IPS-NIHi11 (cell line): ENCODE measurements at regions not wholly inside any gene's neighbourhood (a gene's known extent, or its start where the extent isn't known, plus 50 kb on each side); places are given as distances from the start of the nearest gene placed in this dataset.

Experiments used
- DNase-seq: peaks from one replicate; pipeline ENCODE4 v3.0.0; 2012; ENCODE audit warnings: mixed read lengths, low spot score

DNA sequence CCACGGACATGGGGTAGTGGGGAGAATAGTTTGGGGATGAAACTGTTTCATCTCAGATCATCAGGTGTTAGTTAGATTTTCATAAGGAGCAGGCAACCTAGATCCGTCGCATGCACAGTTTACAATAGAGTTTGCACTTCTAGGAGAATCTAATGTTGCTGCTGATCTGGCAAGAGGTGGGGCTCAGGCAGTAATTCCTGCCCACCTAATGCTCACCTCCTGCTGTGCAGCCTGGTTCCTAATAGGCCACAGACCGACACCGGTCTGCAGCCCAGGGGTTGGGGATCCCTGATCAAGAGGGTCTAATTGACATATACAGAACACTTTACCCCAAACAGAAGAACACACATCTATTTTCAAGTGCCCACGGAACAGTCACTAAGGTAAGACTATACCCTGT, 275.1 kb downstream of the PTPRU start:
- no peak for DNase-seq

DNA sequence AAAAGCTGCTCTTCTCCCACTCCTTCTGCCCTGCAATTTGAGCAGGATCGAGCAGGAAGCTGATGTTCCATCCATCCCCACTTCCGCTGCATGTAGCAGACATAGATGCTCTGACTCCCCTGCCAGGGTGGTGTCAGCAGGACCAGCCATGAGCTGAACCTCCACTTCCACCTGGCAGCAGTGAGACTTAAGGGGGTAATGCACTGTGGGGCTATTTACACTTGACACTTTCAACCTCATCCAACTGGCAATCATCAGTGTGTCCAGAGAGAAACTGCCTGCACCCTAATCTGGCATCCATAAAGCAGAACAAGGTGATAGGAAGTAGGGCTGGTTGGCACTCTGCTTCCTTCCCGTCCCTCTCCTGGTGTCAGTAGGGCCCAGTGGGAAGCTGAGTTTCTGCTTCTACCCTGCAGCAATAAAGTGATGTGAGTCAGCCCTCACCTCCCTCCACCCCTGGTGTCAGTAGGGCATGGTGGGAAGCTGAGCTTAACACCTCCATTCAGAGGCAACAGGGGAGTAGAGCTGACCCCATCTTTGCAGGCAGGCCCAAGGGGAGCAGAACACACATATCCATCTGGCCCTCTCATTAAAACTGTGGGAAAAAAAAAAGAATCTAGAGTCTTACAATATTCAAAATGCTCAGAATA, 272.3 kb downstream of the PTPRU start:
- DNase-seq = no peak

DNA sequence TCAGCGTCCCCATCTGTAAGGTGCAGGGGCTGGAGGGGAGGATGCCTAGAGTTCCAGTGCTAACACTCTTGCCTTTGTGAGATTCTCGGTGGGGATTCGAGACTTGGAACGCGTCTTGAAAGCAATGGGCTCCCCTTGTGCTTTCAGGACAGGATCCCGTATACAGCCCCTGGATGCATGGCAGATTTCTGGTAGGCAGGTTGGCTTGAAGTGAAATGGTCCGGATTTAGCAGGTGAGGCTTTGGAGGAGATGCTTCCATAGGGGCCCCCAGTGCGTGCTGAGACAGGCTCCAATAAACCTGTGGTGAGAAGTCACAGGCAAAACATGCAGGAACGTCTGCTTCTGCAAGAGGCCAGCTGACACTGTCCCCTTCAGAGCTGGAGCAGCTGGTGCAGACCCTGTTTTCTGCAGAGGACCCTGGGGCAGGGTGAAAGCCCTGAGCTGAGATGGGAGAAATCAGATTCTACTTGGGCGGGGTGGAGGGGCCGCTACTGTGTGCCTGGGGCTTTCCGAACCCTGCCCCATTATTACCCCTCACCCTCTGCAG, 270.4 kb downstream of the PTPRU start:
- no peak for DNase-seq

DNA sequence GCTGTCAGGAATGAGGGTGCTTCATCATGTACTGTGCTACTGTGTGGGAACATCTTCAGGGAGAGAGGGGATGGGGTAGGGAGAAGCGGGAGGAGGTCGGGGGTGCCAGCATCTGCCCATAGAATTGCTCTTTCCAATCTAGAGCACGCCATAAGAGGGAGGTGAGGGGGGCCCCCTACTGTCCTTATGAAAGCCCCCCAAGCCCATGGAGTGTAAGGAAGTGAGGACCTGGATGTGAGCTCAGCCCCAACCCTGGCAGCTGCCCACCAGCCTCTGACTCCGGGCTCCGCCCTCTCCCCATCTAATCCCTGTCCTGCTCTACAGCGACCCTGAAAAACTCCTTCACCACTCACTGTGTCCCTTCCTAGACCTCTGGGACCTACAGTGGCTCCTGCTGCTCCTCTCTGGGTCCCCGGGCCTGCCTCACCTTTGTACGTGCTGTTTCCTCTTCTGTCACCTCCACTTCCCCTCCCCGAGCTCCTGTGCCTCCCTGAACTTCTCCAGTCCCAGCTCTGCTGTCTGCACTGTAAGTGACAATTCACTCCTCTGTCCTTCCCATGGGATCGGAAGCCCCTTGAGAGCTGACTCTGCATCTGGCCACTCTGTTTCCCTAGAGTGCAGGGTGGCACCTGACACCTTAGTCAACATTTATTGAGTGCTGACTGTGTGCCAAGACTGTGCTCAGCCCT, 269.4 kb downstream of the PTPRU start:
- no peak for DNase-seq

DNA sequence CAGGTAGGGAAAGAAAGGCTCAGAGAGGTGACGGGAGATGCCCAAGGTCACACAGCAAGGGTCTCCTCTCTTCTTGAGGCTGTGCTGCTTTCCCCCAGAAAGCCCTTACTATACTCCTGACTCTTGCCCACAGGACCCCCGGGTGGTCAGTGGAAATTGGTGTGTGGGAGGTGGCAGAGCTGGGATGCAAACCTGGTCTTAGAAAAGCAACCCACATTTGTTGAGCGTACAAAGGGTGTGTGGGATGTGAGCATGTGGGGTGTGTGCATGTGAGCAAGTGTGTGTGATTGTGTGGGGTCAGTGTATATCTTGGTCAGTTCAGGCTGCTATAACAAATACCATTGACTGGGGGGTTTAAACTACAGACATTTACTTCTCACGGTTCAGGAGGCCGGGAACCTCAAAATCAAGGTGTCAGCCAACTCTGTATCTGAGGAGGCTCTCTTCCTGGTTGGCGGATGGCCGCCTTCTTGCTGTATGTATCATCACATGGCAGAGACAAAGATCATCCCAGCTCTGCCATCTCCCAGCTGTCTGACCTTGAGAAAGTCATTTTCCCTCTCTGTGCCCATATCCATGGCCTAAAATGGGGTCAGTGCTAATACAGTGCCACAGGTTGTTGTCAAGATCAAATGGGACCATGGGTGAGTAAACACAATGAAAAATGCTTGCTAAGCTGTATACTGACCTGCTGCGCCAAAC, 268.5 kb downstream of the PTPRU start:
- DNase-seq = no peak

DNA sequence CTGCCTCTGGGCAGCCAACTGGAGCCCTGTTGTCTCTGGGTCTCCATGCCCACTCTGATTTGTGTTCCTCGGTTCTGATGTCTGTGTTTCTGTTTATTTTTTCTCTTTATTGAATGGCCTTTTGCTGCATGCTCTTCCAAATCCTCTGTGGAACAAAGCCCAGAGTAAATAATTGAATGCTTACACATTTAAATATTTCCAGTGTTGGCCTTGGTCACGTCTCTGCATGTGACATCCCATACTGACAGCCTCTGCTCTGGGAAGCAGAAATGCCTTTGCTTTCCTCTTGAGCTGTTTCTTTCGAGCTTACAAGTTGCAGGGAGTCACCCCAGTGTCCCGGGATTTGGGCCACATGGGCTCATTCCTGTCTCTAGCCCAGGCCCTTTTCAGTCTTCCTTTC, 267.9 kb downstream of the PTPRU start:
- DNase-seq = no peak

DNA sequence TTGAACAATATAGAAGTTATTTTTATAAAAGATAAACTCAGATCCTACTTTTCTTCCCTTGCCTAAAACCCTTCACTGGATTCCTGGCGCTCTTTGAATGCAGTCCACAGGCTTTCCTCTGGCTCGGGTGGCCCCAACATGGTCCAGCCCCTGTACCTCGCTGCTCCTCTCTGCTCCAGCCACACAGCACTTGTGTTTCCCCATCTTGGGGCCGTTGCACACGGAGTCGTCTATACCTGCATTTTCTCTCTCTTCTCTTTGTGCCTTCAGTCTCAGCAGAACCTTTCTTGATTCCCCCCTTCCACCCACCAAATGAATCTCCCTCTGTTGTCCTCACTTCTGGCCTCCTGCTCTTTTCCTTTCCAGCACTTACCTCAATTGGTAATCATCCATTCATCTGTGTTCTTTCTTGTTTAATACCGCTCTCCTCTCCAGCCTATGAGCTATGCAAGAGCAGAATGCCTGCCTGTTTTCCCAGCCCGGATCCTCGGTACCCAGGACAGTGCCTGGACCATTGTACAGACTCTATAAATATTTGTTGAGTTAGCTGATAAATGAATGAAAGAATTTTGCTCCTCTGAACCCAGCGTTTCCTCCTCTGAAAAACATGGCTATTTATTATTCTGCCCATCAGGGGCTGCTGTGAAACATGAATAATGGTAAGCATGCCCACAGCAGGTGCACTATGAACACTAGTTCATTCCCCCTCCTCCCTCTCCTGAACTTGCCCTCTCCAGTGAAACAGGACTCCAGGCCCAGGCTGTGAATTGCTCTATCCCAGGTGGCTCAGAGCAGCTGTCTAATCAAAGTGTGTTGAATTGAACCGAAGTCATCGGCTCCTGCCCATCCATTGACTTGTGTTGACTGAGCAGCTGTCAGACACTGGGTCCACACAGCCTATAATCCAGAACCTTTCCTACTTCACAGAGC, 266.9 kb downstream of the PTPRU start:
- DNase-seq = no peak

DNA sequence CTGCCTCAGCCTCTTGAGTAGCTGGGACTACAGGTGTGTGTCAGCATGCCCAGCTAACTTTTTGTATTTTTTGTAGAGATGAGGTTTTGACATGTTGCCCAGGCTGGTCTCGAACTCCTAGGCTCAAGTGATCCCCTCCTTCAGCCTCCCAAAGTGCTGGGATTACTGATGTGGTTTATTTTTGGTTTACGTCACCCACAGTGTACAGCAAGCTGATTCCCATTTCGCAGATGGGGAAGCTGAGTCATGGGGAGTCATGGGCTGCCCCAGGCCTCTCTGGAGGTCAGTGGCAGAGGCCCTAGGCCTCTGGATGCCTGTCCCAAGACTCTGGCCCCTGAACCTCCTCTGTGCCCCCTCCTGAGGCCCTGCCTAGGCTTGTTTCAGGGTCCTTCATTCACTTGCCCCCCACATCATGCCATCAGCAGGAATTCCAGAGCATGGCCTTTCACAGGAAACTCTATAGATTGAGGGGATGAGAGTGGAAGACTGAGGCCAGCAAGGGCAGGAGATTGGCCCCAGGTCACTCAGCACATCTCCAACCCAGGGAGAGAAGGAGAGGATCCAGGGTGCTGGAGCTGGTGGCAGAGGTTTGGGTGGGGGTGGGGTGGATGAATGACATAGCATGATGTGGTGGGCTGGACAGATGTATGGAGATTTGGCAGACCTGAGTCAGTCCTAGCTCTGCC, 266.0 kb downstream of the PTPRU start:
- DNase-seq = no peak

DNA sequence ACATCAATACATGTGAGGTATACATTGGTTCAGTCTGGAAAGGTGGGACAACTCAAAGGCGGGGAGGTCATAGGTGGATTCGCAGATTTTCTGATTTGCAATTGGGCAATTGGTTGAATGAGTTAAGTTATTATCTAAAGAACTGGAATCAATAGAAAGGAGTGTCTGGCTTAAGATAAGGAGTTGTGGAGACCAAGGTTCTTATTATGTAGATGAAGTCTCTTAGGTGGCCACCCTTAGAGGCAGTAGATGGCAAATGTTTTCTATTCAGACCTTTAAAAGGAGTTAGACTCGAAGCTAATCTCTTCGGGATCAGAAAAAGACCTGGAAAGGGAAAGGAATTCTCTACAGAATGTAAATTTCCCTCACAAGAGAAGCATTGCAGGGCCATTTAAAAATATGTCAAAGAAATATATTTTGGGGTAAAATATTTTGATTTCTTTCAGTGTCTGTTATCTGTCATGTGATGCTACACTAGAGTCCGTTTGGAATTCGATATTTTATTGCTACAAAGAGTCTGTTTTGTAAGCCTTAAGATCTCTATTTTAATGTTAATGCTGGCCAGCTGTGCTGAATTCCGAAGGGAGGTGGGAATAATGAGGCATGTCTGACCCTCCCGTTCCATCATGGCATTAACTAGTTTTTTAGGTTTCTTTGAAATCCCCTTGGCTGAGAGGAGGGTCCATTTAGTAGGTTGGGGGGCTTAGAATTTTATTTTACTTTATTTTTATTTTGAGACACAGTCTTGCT, 265.1 kb downstream of the PTPRU start:
- DNase-seq = peak; percentile 55

DNA sequence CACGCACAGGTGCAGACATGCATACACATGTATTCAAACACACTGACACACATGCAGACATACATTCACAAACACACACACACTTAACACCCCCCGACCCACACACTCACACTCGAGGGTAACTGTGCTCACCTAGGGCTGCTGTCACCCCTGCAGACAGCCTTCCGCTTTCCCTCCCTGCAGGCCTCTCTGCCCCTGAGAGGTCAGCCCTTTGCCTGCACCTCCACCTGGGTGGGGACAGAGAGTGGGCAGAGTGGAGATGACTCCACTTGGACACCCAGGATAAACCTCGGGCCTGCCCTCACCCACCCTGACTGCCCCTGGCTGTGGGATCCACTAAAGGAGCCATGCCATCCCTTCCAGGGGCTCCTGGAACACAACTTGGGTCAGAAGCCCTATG, 264.3 kb downstream of the PTPRU start:
- no peak for DNase-seq

DNA sequence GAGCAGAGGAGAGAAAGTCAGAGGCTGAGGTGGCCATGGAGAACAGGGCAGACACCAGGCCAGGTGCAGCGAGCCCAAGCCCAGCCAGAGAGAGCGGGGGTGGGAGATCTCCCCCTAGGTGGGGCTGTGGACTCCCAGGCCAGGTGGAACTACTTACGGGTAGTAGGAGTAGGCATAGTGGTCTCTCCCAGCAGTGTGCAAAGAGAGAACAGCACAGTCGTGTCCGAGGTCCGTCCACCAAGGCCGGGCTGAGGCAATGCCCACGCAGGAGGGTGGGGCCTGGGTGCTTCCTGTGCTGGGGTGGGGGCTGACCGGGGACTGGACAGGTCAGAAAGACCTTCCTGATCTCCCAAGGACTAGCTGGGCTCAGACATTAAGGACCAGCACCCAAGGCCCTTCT, 263.7 kb downstream of the PTPRU start:
- no peak for DNase-seq

DNA sequence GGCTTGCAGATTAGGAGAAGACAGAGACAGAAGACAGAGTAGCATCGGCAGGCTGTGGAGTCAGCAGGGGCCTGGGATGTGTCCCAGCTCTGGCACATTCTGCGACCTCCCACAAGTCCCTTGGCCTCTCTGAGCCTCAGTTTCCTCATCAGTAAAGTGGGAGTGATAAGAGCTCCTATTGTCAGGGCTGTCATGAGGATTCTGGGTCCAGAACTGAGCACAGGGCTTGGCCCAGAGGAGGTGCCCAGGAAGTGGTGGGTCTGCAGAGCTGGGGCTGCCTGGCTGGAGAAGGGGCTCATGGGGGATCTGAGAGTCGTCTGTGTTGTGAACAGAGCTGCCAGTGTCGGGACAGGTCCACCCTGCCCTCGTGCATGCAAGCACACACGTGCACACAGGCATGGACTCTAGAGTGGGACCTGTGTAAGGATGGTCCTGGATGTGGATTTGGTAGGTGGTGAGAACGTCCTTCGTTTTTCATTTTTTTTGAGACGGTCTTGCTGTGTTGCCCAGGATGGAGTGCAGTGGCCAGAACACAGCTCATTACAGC, 262.9 kb downstream of the PTPRU start:
- no peak for DNase-seq

DNA sequence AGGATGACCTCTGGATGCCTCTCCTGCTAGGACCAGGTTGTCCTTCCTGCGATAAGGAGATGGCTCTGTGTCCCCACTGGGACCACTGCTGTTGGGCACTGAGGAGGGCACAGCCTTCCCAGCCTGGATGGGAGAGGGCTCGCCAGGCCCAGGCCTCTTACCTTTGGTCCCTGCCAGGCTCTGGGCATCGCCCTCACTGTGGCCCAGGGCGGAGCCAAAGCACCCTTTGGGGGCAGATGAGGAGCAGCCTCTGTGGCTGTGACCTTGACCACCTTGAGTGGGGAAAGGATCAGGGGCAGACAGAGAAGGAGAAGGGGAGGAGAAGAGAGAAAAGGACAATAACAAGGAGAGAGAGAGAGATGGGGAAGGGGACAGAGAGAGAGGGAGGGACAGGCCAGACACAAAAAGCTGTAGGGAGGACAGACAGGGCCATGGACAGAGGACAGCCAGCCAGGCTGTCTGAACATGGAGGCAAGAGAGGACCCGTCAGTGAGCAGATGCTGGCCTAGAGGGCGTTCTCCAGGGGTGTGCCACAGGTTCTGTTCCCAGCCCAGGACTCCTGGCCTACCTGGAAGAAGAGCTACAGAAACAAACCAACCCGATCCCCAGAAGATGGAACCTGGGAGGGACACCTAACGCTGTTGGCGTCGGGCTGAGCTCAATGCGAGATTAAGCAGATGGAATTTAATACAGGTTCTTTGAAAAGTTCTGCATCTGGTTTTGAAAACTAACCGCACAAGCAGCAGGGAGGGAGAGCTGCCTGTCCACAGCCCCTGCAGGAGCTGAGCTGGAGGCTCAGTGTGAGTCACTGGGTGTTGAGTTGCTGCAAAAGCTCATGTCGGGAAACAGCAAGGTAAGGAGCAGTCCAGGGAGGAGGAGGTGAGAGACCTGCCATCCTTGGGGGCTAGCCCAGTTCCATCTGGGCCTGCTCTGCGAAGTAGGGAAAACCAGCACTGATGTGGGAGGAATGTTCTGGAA, 262.1 kb downstream of the PTPRU start:
- DNase-seq = no peak

DNA sequence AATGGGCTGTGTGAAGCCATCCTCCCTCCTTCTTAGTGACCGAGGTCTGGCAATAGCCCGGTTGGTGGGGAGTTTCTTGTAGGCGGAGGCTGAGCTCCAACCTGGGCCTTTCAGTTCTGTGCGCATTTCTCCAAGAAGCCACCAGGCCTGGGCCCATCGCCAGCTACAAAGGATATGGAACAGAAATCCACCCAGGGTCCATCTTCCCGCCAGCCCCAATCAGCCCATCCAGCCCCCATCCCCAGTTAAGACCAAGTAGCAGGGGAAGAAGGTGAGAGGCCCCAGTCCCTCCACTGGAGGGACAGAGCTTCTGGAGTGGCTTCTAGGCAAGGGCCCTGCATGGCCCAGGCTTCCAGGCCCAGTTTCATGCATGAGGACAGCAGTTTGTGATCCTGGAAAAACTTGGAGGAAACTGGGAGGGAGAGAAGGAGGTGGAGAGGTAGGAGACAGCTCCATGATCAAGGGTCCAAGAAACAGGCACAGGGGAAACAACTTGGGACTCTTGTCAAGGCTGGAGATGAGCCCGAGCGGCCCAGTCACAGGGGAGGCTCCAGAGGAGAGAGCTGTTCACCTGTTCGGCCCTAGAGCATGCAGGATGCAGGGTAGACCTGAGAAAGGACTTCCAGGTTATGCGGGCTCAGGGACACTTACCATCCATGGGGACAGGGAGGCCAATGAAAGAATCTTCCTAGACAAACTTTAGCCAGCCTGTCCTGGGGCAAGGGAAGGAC, 261.2 kb downstream of the PTPRU start:
- no peak for DNase-seq

DNA sequence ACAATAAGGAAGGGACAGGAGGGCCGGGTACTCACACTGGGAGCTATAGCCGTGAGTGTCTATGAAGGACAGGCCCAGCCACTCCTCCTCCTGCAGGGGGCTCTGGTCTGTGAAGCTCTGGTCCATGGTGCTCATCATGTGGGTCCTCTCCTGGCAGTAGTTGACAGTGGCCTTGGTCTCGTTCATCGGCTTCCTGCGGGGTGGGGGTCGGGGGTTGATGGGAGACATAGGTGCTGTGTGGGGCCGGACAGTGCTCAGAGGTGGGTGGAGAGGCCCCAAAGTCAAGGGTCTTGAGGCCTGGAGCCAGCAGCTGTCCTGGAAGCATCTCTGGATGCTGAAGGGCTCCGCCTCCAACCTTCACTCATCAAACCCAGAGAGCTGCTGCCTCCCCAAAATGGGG, 260.4 kb downstream of the PTPRU start:
- no peak for DNase-seq

DNA sequence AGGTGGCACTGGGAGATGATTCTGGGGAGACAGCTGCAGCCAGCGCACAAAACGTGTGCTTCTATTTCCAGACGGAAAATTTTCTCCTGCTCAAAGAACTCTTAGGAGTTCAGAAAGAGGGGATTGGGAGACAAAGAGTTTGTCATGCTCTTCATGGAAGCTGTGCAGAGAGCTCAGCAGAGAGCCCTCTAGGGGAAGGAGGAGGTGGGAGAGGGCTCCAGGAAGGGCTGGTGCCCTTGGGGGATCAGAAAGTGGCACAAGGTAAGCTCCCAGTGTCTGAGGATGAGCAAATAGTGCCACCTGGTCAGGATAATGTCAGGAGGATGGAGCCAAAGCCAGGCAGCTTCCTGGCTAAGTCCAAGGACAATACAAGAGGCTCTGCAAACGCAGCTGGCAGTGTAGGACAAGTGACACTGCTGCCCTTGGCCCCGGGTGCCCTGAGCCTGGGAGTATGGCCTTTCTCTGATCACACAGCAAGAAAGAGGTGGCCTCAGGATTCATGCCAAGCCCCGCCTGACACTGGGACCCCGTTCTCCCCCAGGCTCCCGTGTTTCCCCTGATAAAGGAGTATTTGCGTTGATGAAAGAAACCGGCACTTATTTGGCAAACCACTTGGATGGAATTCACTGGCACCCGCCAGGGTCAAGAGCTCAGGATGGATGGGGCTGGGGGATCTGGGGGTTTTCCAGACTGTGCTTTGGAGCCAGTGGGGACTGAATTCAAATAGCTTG, 254.0 kb downstream of the PTPRU start:
- peak; percentile 60 for DNase-seq

DNA sequence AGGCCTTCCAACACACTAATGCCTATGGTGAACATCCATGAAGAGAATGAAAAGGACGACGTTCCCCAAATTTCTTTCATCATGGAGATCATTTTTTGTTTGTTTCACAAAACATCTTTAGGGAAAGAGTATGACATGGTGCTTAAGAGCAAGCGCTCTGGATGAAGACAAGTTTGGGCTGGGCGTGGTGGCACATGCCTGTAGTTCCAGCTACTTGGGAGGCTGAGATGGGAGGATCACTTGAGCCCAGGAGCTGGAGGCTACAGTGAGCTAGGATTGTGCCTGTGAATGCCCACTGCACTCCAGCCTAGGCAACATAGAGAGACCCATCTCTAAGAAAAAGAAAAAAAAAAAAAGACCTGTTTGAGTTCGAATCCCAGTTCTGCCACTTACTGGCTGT, 253.1 kb downstream of the PTPRU start:
- no peak for DNase-seq

DNA sequence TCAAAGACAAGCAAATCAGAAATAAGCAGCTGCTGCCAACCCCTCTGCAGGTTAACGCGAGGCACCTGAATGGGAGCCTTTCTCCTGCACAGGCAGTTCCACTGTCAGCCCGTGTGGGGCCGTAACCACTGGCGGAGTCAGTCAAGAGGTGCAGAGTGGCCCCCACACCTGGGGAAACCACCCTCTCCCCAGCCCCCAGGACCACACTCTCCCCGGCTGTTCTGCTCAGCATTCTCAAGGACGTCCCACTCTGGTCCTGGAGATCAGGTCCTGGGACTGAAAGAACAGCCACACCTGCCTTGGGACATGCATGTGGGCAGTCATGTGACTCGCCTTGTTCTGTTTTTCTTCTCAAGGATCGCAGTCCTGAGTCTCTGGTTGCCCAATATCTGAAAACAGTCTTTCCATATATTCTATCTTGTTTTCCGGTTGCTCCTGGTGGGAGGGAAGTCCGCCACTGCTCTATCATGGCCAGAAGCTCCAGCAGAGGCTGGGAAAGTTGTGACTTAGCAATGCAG, 252.5 kb downstream of the PTPRU start:
- no peak for DNase-seq
